ENCODE measurements at regions not wholly inside any gene's neighbourhood (a gene's known extent, or its start where the extent isn't known, plus 50 kb on each side); places are given as distances from the start of the nearest gene placed in this dataset.

DNA sequence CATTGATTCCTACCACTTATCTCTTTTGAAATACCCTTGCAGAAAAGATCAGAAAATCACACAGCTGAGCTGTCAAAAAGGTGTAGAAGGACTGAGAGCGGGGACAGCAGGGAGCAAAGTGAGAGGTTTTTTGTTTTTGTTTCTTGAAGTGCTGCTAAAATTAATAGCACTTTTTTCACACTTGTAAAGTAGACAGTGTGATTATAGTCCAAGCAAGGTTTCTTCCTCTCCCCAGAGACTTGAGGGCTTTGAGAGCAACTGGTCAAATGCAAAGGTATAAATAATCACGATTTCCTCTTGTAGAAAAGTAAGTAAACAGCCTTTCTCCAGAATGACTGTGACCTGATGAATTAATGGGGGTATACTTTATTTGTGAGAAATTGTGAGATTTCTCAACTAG is 326.9 kb downstream of the ZNF608 start:
- DNase-seq (ENCODE audit: low spot score in 2 of 2) = no peak
- Histone ChIP-seq H3K9me3 (peaks cover 1% of the 10 kb centered on the region), H3K27ac (no peak overlapping the region), H3K4me1 (no peaks in the 10 kb centered on the region), H3K4me3 (no peak overlapping the region), H3K36me3 (no peaks in the 10 kb centered on the region), H3K27me3 (no peaks in the 10 kb centered on the region)
- TF ChIP-seq CTCF (IDR thresholded peaks at IDR 0.05) (no peak), EP300 (IDR thresholded peaks at IDR 0.05) (no peak)
- WGBS = 80% methylated on average over 2 of the region's 2 CpGs

DNA sequence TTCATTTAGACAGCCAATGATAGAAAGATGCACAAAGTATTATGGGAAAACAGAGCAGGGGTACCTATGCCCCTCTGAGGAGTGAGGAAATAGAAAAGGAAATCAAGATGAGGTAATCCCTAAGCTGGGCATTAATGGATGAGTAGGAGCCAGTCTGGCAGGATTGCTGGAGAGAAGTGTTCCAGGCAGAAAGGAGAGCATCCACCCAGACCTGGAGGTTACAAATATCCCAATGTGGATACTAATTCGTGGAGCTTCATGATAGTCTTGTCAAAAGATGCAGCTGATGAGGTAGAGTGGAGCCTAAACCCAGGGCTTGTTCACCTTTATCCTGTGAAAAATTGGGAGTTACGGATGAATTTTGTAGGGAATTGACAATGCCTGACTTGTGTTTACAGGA is 328.0 kb downstream of the ZNF608 start:
- Histone ChIP-seq H3K27ac (no peak overlapping the region), H3K4me1 (no peaks in the 10 kb centered on the region), H3K27me3 (no peaks in the 10 kb centered on the region), H3K9me3 (no peaks in the 10 kb centered on the region), H3K4me3 (no peak overlapping the region), H3K36me3 (no peaks in the 10 kb centered on the region)
- WGBS = 94% methylated on average over 2 of the region's 2 CpGs
- DNase-seq (ENCODE audit: low spot score in 2 of 2) = no peak
- no peak for TF ChIP-seq POLR2A (IDR thresholded peaks at IDR 0.05)
- TF ChIP-seq POLR2AphosphoS5 (IDR thresholded peaks at IDR 0.05) = no peak
- TF ChIP-seq CTCF (IDR thresholded peaks at IDR 0.05) = no peak
- TF ChIP-seq EP300 (IDR thresholded peaks at IDR 0.05) = no peak

DNA sequence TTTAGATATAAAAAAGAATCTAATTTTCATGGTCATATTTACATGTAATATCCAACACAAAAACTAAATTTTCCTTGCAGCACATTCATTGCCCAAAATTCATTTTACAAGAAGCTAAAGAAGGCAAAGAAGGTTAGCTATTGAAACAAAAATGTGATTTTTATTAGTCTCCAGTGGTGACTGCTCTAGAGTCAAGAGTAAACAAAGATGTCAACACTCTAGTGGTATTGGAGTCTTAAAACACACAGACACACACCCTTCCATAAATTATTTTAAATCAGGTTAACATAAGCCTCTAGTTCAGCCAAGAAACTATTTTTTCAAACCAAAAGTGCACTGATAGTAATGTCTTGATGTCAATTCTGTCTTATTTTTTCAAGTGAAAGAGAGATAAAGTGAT is 329.2 kb downstream of the ZNF608 start:
- H3K27me3 ChIP-seq = no peaks in the 10 kb centered on the region
- no peaks in the 10 kb centered on the region for H3K9me3 ChIP-seq
- no peak for TF ChIP-seq EP300 (IDR thresholded peaks at IDR 0.05)
- no peak for TF ChIP-seq POLR2AphosphoS5 (IDR thresholded peaks at IDR 0.05)
- TF ChIP-seq POLR2A (IDR thresholded peaks at IDR 0.05) = no peak
- no peak for TF ChIP-seq CTCF (IDR thresholded peaks at IDR 0.05)
- no peak for DNase-seq (ENCODE audit: low spot score in 2 of 2)
- H3K4me1 ChIP-seq = no peaks in the 10 kb centered on the region
- H3K4me3 ChIP-seq = no peak overlapping the region
- no peak overlapping the region for H3K27ac ChIP-seq
- H3K36me3 ChIP-seq = no peaks in the 10 kb centered on the region

GRCh38 chr5:124416627-124417026 is 329.8 kb downstream of the ZNF608 start:
- Histone ChIP-seq H3K4me1 (no peaks in the 10 kb centered on the region), H3K27me3 (no peaks in the 10 kb centered on the region), H3K36me3 (no peaks in the 10 kb centered on the region), H3K4me3 (no peak overlapping the region), H3K27ac (no peak overlapping the region), H3K9me3 (no peaks in the 10 kb centered on the region)
- TF ChIP-seq CTCF (IDR thresholded peaks at IDR 0.05) = no peak
- TF ChIP-seq POLR2AphosphoS5 (IDR thresholded peaks at IDR 0.05) = no peak
- no peak for DNase-seq (ENCODE audit: low spot score in 2 of 2)
- WGBS = 85% methylated on average over 3 of the region's 3 CpGs

DNA sequence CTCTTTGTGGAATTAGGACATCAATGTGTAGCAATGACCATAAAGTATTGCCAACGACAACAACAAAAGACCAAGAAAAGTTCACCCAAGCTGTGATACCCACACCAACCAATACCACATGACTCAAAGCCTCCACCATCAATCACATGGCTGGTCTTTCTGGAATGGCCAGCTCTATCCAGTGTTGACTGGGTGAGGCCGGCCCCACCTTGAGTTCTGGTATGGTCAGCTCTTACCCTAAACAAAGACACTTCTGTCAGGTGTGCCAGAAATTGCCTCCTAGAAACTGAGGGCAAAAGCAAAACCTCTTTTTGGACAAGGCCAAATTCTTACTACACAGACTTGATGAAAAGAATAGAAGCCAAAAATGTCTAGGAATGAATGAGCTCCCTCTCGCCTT is 331.5 kb downstream of the ZNF608 start:
- 83% methylated on average over 3 of the region's 3 CpGs for WGBS
- DNase-seq (ENCODE audit: low spot score in 2 of 2) = no peak

More for the DNA sequence above, 331.5 kb downstream of the ZNF608 start:
- H3K9me3 ChIP-seq = no peaks in the 10 kb centered on the region
- no peak overlapping the region for H3K4me3 ChIP-seq
- no peaks in the 10 kb centered on the region for H3K36me3 ChIP-seq
- TF ChIP-seq POLR2A (IDR thresholded peaks at IDR 0.05) (no peak), EP300 (IDR thresholded peaks at IDR 0.05) (no peak), POLR2AphosphoS5 (IDR thresholded peaks at IDR 0.05) (no peak), CTCF (IDR thresholded peaks at IDR 0.05) (no peak)
- H3K27me3 ChIP-seq = no peaks in the 10 kb centered on the region
- no peak overlapping the region for H3K27ac ChIP-seq
- no peaks in the 10 kb centered on the region for H3K4me1 ChIP-seq
